GM18907 (cell line): ENCODE measurements at regions not wholly inside any gene's neighbourhood (a gene's known extent, or its start where the extent isn't known, plus 50 kb on each side); places are given as distances from the start of the nearest gene placed in this dataset.

Experiments used
- ATAC-seq: cut with Tn5 transposase; IDR thresholded peaks from one replicate; pipeline ENCODE4 v1.9.1; 2021; ENCODE audit warnings: mild to moderate bottlenecking, moderate library complexity; ENCODE audit not compliant: unreplicated experiment

DNA sequence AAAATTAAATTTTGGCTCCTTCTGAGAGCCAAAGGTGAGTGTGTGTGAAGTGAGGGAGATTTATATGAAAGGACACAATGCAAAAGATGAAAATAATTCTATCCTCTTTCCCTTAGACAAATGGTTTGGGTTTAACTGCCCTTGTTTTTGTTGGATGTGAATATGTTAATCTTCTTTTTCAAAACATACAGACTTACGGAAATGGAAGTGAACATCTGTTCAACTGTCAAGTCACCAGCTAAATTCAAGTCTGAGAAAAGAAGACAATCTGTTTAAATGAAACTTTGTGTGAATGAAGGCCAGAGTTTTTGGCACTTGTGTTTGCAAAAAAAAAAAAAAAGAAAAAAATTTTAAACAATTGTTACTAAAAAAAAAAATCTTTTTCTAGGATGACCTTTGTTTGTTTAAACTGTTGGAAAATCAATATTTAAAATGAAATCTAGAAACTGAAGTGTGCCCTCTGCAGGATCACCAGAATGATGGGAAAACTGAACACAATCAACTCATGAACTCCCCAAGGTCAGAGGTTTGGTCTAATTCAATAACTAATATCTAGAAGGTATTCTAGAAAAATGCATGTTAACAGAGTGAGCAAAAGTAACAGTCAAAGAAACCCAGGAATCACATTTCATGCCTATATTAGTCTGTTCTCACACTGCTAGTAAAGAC is 448.8 kb downstream of the FLRT2 start:
- ATAC-seq = no peak

GRCh38 chr14:85974602-85975001 is 444.7 kb downstream of the FLRT2 start:
- ATAC-seq = no peak

DNA sequence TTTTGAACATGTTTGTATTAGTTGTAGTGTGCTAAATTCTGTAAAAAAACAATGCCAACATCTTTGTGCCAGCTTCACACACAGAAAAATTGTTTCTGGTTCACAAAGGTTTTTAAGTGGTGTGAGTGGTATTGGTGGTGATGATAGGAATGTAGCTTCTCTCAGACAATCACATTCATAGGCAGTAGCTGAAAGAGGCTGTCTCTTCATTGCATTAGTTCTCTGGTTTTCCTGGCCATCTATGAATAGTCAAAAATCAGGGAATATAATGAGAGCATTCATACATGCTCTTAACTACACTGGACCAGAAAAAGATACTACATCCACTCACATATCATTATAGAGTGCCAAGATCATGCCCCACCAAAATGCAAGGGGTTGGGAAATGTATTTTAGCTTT is 433.5 kb downstream of the FLRT2 start:
- no peak for ATAC-seq

DNA sequence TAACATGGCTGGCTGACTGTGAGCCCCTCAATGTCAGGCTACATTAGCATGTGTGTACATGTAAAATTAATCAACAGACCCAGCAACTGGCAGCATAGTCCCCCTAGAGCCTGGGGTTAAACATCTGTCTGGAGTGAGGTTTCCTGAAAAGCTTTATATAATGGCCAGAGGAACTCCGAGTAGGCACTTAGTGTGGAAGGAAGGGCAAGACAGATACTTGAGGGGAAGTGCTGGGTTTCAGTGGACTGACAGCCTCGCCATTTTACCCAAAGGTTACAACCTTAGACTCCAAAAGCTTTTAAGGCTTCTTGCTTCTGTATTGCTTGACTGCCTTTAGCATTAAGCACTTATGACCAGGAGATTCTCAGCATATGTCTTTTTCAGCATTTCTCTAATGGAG is 430.8 kb downstream of the FLRT2 start:
- no peak for ATAC-seq

GRCh38 chr14:85959063-85959462 is 429.1 kb downstream of the FLRT2 start:
- no peak for ATAC-seq

GRCh38 chr14:85958069-85958468 is 428.1 kb downstream of the FLRT2 start:
- ATAC-seq = no peak

DNA sequence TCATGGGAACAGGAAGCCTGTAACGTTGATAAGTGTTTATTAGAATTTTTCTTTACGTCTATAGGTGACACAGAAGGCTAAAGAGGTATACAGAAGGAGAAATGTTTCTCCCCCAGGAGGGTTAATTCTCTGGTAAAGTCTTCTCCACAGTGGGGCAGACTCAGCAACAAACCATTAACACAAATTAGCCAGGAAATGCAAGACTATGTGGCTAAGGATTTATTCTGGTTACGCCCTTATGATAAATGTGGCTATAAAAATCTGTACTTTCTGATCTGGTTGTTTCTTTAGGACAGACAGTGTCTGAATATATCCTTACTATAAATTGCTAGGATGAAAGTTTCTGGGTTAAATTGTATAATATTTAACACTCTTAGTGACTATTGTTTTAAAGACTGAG is 423.3 kb downstream of the FLRT2 start:
- ATAC-seq = no peak

- ATAC-seq = no peak
Observed at GRCh38 chr14:85948153-85948552, 418.2 kb downstream of the FLRT2 start.

DNA sequence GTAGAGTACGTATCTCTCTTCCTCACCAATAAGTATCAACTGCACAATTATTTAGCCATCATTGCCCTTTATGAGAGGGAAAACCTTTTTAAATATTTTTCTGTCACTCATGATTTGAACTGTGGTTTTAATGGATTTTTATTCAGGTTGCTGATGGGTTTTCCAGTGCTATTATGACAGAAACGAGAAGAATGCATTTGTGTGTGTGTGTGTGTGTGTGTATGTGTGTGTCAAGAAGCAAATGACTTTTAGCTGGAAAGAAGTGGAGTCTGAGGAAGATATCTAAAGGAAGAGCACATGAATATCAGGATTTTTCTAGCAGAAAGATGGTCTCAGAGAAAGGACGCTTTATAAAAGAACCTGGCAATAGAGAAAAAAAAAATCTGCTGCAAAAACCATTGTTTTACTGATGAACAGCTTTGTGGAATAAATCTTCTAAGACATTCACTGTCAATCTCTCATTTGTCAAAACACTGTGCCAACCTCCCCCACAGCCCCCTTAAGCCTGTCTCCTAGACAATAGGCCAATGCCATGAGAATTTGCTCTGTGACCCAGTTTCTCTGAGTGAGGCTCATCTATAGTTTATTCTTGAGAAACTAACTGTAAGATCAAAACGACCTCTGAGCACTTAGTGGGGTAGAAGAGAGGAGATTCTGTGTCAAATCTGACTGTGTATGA is 417.7 kb downstream of the FLRT2 start:
- ATAC-seq = no peak

DNA sequence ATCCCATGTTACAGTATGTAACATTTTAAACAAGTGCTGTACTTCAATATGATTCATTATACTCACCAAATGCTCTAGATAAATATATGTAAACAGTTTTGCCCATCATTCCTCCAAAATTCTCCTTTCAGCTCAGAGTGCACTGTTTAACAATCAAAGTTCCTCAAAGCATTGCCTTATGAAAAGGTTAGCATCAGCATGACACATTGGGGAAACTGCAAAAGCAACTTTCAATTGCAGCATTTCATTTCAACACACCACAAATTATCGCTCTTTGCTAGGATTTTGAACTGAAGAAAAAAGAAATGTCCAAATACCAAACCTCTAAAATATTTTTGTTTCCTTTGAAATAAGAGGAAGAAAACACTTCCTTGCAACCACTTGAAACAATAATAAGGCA is 413.2 kb downstream of the FLRT2 start:
- ATAC-seq = no peak

DNA sequence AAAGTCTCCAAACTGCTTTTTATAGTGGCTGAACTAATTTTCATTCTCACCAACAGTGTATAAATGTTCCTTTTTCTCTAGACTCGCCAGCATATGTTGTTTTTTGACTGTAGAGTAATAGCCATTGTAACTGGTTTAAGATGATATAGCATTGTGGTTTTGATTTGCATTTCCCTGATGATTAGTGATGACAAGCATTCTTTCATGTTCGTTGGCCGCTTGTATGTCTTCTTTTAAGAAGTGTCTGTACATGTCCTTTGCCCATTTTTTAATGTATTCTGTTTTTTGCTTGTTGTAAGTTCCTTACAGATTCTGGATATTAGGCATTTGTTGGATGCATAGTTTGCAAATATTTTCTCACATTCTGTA is 404.9 kb downstream of the FLRT2 start:
- ATAC-seq = peak; percentile 60

DNA sequence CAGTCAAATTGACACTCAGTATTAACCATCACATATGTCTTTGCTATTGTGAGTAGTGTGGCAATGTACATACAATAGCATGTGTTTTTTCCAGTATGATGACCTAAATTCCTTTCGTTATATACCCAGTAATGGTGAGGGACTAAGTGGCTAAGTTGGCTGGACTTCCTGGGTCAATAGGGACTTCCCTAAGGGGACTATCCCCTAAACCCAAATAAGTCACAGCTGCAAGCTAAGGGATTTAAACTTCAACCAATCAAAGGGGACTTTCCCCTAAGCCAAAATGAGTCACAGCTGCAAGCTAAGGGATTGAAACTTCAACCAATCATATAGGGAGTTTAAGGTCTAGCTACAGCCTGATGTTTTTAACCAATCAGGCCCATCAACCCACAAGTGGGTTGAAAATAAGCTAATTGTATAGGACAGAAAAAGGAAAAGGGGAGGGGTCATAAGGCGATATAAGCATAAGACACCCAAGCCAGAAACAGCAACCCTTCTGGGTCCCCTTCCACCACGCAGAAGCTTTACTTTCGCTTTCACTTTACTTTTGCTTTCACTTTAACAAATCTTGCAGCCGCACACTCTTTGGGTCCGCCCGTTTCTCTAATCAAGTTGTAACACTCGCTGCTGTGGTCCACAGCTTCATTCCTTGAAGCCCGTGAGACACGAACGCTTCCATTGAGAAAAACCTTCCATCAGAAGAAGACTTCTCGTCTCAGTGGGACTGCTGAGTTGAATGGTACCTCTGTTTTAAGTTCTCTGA is 404.4 kb downstream of the FLRT2 start:
- ATAC-seq = peak; percentile 96

DNA sequence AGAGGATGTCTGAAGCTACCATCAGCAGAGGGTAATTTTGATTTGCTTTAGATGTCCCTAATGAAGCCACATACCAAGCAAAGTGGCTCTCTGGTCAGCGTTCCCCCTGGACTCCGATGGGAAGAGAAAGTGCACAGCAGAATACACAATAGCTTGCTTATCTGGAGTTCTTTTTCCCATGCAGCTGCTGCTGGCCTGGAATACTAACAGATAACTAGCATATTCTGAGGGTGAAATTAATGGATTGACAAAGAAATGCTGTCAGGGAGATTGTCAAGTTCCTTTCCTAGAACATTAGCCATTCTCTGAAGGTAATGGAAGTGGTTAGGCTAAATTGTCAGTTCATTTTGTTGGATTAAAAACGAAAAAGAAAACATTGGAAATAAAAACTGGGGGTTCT is 391.3 kb downstream of the FLRT2 start:
- no peak for ATAC-seq

- ATAC-seq = no peak
Observed at GRCh38 chr14:85917716-85918115, 387.8 kb downstream of the FLRT2 start.

DNA sequence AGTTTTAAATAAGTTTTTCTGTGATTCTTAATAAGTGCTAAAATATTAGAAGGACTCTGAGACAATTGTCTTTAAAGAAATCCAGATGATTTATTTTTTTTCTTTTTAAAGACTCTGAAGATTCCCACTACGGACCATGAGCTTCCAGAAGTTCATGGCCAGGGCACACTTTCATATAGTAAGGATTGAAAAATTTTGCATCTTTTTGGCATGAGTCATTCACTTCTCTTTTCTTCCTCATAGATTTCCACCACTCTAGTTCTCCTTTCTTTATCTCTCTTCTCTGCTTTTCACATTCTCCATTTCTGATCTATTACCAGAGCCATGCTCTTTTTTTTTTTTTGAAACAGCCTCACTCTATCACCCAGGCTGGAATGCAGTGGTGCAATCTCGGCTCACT is 385.8 kb downstream of the FLRT2 start:
- no peak for ATAC-seq

DNA sequence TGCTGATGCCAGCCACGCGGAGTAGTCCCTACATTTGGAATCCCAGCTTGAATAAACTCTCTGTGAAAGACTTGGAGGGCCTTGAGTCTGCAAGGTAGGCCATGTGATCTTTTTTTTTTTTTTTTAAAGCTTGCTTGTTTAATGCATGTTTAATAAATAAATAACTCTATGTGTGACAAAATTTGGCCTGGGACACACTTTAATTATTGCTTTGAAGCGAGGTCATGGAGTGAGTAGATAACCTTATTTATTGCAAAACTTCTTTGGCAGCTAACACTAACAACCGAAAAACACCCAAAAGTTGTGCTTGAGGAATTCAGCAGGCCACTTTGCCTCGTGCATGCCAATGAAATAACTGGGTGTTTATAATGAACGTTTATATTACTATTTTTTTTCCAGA is 382.2 kb downstream of the FLRT2 start:
- no peak for ATAC-seq

- no peak for ATAC-seq
Observed at GRCh38 chr14:85911044-85911443, 381.1 kb downstream of the FLRT2 start.

DNA sequence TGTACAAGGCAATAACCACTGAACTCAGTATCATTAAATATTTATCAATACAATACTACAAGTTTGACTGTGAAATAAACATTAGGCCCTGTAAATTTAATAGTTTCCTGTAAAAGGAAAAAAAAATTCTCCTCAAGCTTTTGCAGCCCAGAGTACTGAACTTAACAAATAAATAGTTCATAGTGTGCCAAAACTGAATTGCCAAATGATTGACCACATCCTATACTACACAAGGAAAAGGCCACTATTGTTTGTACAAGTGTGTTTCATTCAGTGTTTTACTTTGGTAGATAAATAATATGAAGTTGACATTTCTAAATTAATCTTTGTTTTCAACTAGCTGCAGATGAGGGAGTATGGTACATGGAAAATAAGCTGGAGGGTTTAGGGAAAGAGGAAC is 379.6 kb downstream of the FLRT2 start:
- ATAC-seq = no peak

DNA sequence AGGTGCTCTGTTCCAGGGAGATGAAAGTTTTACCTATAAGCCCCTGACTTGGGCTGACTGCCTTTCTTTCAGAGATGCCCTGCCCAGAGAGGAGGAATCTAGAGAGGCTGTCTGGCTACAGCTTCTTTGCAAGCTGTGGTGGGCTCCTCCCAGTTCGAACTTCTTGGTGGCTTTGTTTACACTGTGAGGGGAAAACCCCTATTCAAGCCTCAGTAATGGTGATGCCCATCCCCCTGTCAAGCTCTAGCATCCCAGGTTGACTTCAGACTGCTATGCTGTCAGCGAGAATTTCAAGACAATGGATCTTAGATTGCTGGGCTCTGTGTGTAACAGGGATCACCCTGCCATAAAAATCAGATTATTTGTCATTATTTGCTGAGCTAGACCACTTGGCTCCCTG is 377.6 kb downstream of the FLRT2 start:
- no peak for ATAC-seq

GRCh38 chr14:85897808-85898207 is 367.9 kb downstream of the FLRT2 start:
- no peak for ATAC-seq

DNA sequence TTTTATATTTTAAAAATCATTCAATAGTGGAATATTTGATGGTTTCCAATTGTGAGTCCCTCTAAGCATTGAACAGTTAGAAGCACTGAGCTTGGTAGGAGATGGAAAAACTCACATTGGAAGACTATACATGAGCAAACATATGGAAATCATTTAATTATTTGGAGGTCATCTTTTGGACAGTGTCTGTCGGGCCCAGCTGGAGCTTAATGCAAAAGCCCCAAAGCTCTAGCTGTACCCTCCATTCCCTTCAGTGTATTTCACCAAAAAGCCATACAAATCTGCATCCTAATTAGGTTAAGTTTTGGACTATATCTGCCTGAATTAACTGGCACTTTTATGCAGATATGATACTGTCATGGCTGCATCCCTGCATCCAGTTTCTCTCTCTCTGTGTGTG is 365.7 kb downstream of the FLRT2 start:
- ATAC-seq = no peak

- ATAC-seq = no peak
Observed at GRCh38 chr14:85892251-85892650, 362.3 kb downstream of the FLRT2 start.
